SK-N-SH treated with all-trans-retinoic acid at 6 μM for 48 hours (cell line): ENCODE measurements at regions not wholly inside any gene's neighbourhood (a gene's known extent, or its start where the extent isn't known, plus 50 kb on each side); places are given as distances from the start of the nearest gene placed in this dataset.

Experiments
- ATAC-seq: fragments of 200-7000 bp; cut with Tn5 transposase; 3 replicates; pipeline ENCODE4 v1.9.1; 2020; ENCODE audit warnings: mild to moderate bottlenecking, moderate library complexity
- ARNTL ChIP-seq: fragments of 450-650 bp; formaldehyde crosslinking; IDR thresholded peaks from 2 replicates; pipeline ENCODE4 v1.5.0; 2020; ENCODE audit warnings: low read depth, mild to moderate bottlenecking, moderate library complexity, borderline replicate concordance
- BACH2 ChIP-seq: fragments of 250-450 bp; sonication (Bioruptor Pico); IDR thresholded peaks from 2 replicates; pipeline ENCODE4 v1.9.0; 2021; ENCODE audit warnings: mild to moderate bottlenecking, borderline replicate concordance
- CREB5 ChIP-seq: fragments of 250-450 bp; sonication (Bioruptor Pico); IDR thresholded peaks from 2 replicates; pipeline ENCODE4 v1.5.1; 2020; ENCODE audit warnings: low read depth, mild to moderate bottlenecking, moderate library complexity
- CSDC2 ChIP-seq: fragments of 250-450 bp; sonication (Bioruptor Pico); IDR thresholded peaks from 2 replicates; pipeline ENCODE4 v1.5.0; 2020; ENCODE audit warnings: mild to moderate bottlenecking, moderate library complexity
- CSRNP3 ChIP-seq: fragments of 250-450 bp; sonication (Bioruptor Pico); IDR thresholded peaks from 2 replicates; pipeline ENCODE4 v1.5.1; 2021; ENCODE audit warnings: mild to moderate bottlenecking, moderate library complexity
- ESRRG ChIP-seq: fragments of 250-450 bp; sonication (Bioruptor Pico); IDR thresholded peaks from 2 replicates; pipeline ENCODE4 v1.6.1; 2021; ENCODE audit warnings: mild to moderate bottlenecking
- GLIS3 ChIP-seq: fragments of 250-450 bp; sonication (Bioruptor Pico); IDR thresholded peaks from 2 replicates; pipeline ENCODE4 v1.5.0; 2020; ENCODE audit warnings: mild to moderate bottlenecking, moderate library complexity
- ISL1 ChIP-seq: fragments of 250-450 bp; sonication (Bioruptor Pico); IDR thresholded peaks from 2 replicates; pipeline ENCODE4 v2.1.2; 2022; ENCODE audit warnings: mild to moderate bottlenecking, moderate library complexity
- OSR1 ChIP-seq: fragments of 250-450 bp; sonication (Bioruptor Pico); IDR thresholded peaks from 2 replicates; pipeline ENCODE4 v1.8.0; 2022; ENCODE audit warnings: moderate library complexity, mild to moderate bottlenecking, inconsistent platforms
- PATZ1 ChIP-seq: fragments of 250-450 bp; sonication (Bioruptor Pico); IDR thresholded peaks from 2 replicates; pipeline ENCODE4 v1.8.0; 2020; ENCODE audit warnings: mild to moderate bottlenecking, moderate library complexity, borderline replicate concordance
- POU6F1 ChIP-seq: fragments of 250-450 bp; sonication (Bioruptor Pico); IDR thresholded peaks from 2 replicates; pipeline ENCODE4 v1.8.0; 2021; ENCODE audit warnings: low read depth, mild to moderate bottlenecking, moderate library complexity, borderline replicate concordance
- PPARA ChIP-seq: fragments of 250-450 bp; sonication (Bioruptor Pico); IDR thresholded peaks from 2 replicates; pipeline ENCODE4 v1.5.0; 2020; ENCODE audit warnings: mild to moderate bottlenecking, borderline replicate concordance
- RARB ChIP-seq: fragments of 250-450 bp; sonication (Bioruptor Pico); IDR thresholded peaks from 2 replicates; pipeline ENCODE4 v1.8.0; 2021; ENCODE audit warnings: mild to moderate bottlenecking, moderate library complexity
- SNAI2 ChIP-seq: fragments of 250-450 bp; sonication (Bioruptor Pico); IDR thresholded peaks from 2 replicates; pipeline ENCODE4 v1.5.0; 2020; ENCODE audit warnings: mild to moderate bottlenecking, moderate library complexity
- TCF4 ChIP-seq: fragments of 250-450 bp; sonication (Bioruptor Pico); IDR thresholded peaks from 2 replicates; pipeline ENCODE4 v1.8.0; 2021; ENCODE audit warnings: mild to moderate bottlenecking, moderate library complexity, borderline replicate concordance
- TOX ChIP-seq: fragments of 250-450 bp; sonication (Bioruptor Pico); IDR thresholded peaks from 2 replicates; pipeline ENCODE4 v1.8.0; 2021; ENCODE audit warnings: mild to moderate bottlenecking, moderate library complexity, borderline replicate concordance
- TSHZ2 ChIP-seq: fragments of 250-450 bp; sonication (Bioruptor Pico); IDR thresholded peaks from 2 replicates; pipeline ENCODE4 v1.5.0; 2020; ENCODE audit warnings: mild to moderate bottlenecking, moderate library complexity
- ZC3H10 ChIP-seq: fragments of 250-450 bp; sonication (Bioruptor Pico); IDR thresholded peaks from 2 replicates; pipeline ENCODE4 v1.5.1; 2021; ENCODE audit warnings: mild to moderate bottlenecking, moderate library complexity
- ZFP30 ChIP-seq: fragments of 450-650 bp; formaldehyde crosslinking; IDR thresholded peaks from 2 replicates; pipeline ENCODE4 v1.5.0; 2022; ENCODE audit warnings: mild to moderate bottlenecking, moderate library complexity
- ZNF565 ChIP-seq: fragments of 450-650 bp; formaldehyde crosslinking; conservative IDR thresholded peaks from 2 replicates; pipeline ENCODE4 v1.5.0; 2020; ENCODE audit warnings: low read depth, mild to moderate bottlenecking, moderate library complexity
- ZNF8 ChIP-seq: fragments of 450-650 bp; formaldehyde crosslinking; IDR thresholded peaks from 2 replicates; pipeline ENCODE4 v1.5.0; 2020; ENCODE audit warnings: mild to moderate bottlenecking, moderate library complexity

- ATAC-seq = no peak
- TF ChIP-seq ISL1 (CRISPR knock-in tag) = no peak
- TF ChIP-seq TSHZ2 (CRISPR knock-in tag) = no peak
- no peak for TF ChIP-seq CSDC2
- no peak for TF ChIP-seq CREB5
- no peak for TF ChIP-seq ZNF565 (CRISPR knock-in tag)
- TF ChIP-seq ZNF8 (CRISPR knock-in tag) = no peak
- TF ChIP-seq RARB (CRISPR knock-in tag) = no peak
- TF ChIP-seq OSR1 (CRISPR knock-in tag) = no peak
- no peak for TF ChIP-seq TCF4 (CRISPR knock-in tag)
- no peak for TF ChIP-seq POU6F1 (CRISPR knock-in tag)
- no peak for TF ChIP-seq PATZ1 (CRISPR knock-in tag)
- TF ChIP-seq PPARA (CRISPR knock-in tag) = no peak
- TF ChIP-seq CSRNP3 (CRISPR knock-in tag) = no peak
- TF ChIP-seq SNAI2 (CRISPR knock-in tag) = no peak
- no peak for TF ChIP-seq BACH2 (CRISPR knock-in tag)
- no peak for TF ChIP-seq GLIS3 (CRISPR knock-in tag)
- no peak for TF ChIP-seq ZFP30
- TF ChIP-seq TOX (CRISPR knock-in tag) = no peak
- no peak for TF ChIP-seq ESRRG
These were observed 669.2 kb downstream of the NR2F1-AS1 start for GRCh38 chr5:92911851-92912250.

GRCh38 chr5:92911293-92911692, 669.7 kb downstream of the NR2F1-AS1 start:
- ATAC-seq = no peak
- TF ChIP-seq CSDC2 = no peak
- TF ChIP-seq POU6F1 (CRISPR knock-in tag) = no peak
- TF ChIP-seq TSHZ2 (CRISPR knock-in tag) = no peak
- no peak for TF ChIP-seq ARNTL (CRISPR knock-in tag)
- TF ChIP-seq GLIS3 (CRISPR knock-in tag) = no peak
- TF ChIP-seq CSRNP3 (CRISPR knock-in tag) = no peak
- no peak for TF ChIP-seq RARB (CRISPR knock-in tag)
- no peak for TF ChIP-seq ISL1 (CRISPR knock-in tag)
- TF ChIP-seq PATZ1 (CRISPR knock-in tag) = no peak
- TF ChIP-seq ZC3H10 (CRISPR knock-in tag) = no peak
- no peak for TF ChIP-seq BACH2 (CRISPR knock-in tag)
- TF ChIP-seq OSR1 (CRISPR knock-in tag) = no peak
- no peak for TF ChIP-seq SNAI2 (CRISPR knock-in tag)
